Activated CD4-positive, alpha-beta T cell treated with anti-CD3 and anti-CD28 coated beads for 36 hours (primary cell): ENCODE measurements at regions not wholly inside any gene's neighbourhood (a gene's known extent, or its start where the extent isn't known, plus 50 kb on each side); places are given as distances from the start of the nearest gene placed in this dataset.

Source experiments
- ATAC-seq: fragments of 200-7000 bp; cut with Tn5 transposase; one replicate; pipeline ENCODE4 v1.10.0; 2021; ENCODE audit warnings: mild to moderate bottlenecking, moderate library complexity
- CTCF ChIA-PET: fragments of 350-600 bp; sonication (Branson Sonifier 250); formaldehyde crosslinking; loops from one replicate; lab custom pipeline; 2021; ENCODE audit warnings: antibody characterized with exemption; lab: Charles Lee
- POLR2A ChIA-PET: fragments of 350-600 bp; sonication (Branson Sonifier 250); formaldehyde crosslinking; loops from one replicate; lab custom pipeline; 2021; ENCODE audit warnings: antibody characterized with exemption, inconsistent platforms; lab: Charles Lee
- DNase-seq: peaks from one replicate; pipeline ENCODE4 v3.0.0-alpha.2; 2020
- H3K27ac Mint-ChIP-seq: one replicate; pipeline ENCODE4 v1.8.0; 2021; ENCODE audit warnings: mixed read lengths
- H3K27me3 Mint-ChIP-seq: one replicate; pipeline ENCODE4 v1.8.0; 2021; ENCODE audit warnings: mixed read lengths
- H3K36me3 Mint-ChIP-seq: one replicate; pipeline ENCODE4 v1.8.0; 2021; ENCODE audit warnings: low read depth, mixed read lengths
- H3K4me1 Mint-ChIP-seq: one replicate; pipeline ENCODE4 v1.8.0; 2021; ENCODE audit warnings: mixed read lengths
- H3K4me3 Mint-ChIP-seq: one replicate; pipeline ENCODE4 v1.8.0; 2021; ENCODE audit warnings: mild to moderate bottlenecking, moderate library complexity, mixed read lengths
- H3K9me3 Mint-ChIP-seq: one replicate; pipeline ENCODE4 v1.8.0; 2021; ENCODE audit warnings: low read depth, mixed read lengths
- intact Hi-C, 2 experiments: fragments of 100-400 bp; cut with DNase I in 1 of 2; cut with micrococcal nuclease in 1 of 2; formaldehyde crosslinking; loops; one replicate each; pipeline versions ENCODE4 v1.14.2 to v1.15.1; 2022 to 2024; cut with DNase I, micrococcal nuclease

GRCh38 chr10:130770018-130770630, 541.4 kb downstream of the TCERG1L start:
- ChIA-PET CTCF (no interaction called here), POLR2A (no interaction called here)
- intact Hi-C loops: no loop called here
- H3K27ac Mint-ChIP-seq: no peak overlapping the region
- DNase-seq (no peak), ATAC-seq (no peak)
- H3K27me3 Mint-ChIP-seq: peaks cover 2% of the 10 kb centered on the region
- no peak overlapping the region for H3K4me3 Mint-ChIP-seq
- H3K36me3 Mint-ChIP-seq: no peaks in the 10 kb centered on the region
- no peaks in the 10 kb centered on the region for H3K4me1 Mint-ChIP-seq
- peaks cover 9% of the 10 kb centered on the region for H3K9me3 Mint-ChIP-seq

GRCh38 chr10:130771491-130771946, 540.0 kb downstream of the TCERG1L start:
- ATAC-seq (no peak), DNase-seq (no peak)
- Mint-ChIP-seq H3K4me1 (no peaks in the 10 kb centered on the region), H3K9me3 (peaks cover 6% of the 10 kb centered on the region), H3K27ac (no peak overlapping the region), H3K4me3 (no peak overlapping the region), H3K27me3 (peaks cover 2% of the 10 kb centered on the region), H3K36me3 (no peaks in the 10 kb centered on the region)
- intact Hi-C loops: no loop called here
- ChIA-PET CTCF (no interaction called here), POLR2A (no interaction called here)

DNA sequence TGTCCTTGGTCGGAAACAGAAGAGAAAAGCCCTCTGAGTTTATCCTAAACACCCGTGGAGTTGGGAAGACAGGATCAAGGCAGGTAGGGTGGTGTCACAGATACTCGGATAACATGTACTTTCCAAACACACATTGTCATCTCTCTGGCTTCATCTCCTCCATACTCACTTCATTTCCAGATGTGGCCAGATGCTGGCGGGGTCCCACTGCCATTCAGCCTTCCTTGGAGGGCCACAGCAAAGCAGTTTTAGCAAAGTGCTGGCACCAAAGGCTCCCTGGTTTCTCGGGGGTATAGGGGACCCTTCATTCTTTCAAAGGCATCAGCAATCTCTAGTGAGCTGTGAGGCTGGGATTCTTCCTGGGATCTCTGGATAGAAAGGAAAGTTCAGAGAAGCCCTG, 539.5 kb downstream of the TCERG1L start:
- intact Hi-C loops: no loop called here
- H3K36me3 Mint-ChIP-seq: no peaks in the 10 kb centered on the region
- H3K27me3 Mint-ChIP-seq: peaks cover 2% of the 10 kb centered on the region
- POLR2A ChIA-PET: no interaction called here
- peaks cover 6% of the 10 kb centered on the region for H3K9me3 Mint-ChIP-seq
- DNase-seq (no peak), ATAC-seq (no peak)
- H3K27ac Mint-ChIP-seq: no peak overlapping the region
- CTCF ChIA-PET: no interaction called here
- no peak overlapping the region for H3K4me3 Mint-ChIP-seq
- no peaks in the 10 kb centered on the region for H3K4me1 Mint-ChIP-seq

- peaks cover 6% of the 10 kb centered on the region for H3K9me3 Mint-ChIP-seq
- DNase-seq (no peak), ATAC-seq (no peak)
- no peaks in the 10 kb centered on the region for H3K36me3 Mint-ChIP-seq
- intact Hi-C loops: no loop called here
- H3K27me3 Mint-ChIP-seq: peaks cover 2% of the 10 kb centered on the region
- ChIA-PET CTCF (interaction anchor here (0.5 kb wide), 1 partner anchor 816 kb away, joined by 6 read pairs; no protein-coding TSS in a partner anchor), POLR2A (no interaction called here)
- no peak overlapping the region for H3K27ac Mint-ChIP-seq
- H3K4me3 Mint-ChIP-seq: no peak overlapping the region
- H3K4me1 Mint-ChIP-seq: no peaks in the 10 kb centered on the region
Observed at GRCh38 chr10:130772676-130773075, 538.8 kb downstream of the TCERG1L start.

DNA sequence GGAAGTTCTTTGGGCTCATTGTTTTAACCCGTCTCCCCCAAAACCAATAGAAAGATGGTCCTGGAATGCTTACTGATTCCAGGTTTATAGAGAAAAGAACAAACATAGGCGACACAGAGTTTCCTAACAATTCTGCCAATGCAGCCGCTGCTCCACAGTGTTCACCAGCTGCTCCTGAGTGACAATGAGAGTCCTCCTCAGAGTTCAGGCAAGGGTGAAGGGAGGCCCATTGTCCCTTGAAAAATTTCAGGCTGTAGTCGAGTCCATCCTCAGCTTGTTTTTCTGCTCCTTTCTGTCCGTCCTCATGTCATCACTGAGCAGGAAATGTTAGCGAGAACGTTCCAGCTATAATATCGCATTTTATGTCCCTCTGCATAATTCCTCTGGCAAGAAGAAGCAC, 537.6 kb downstream of the TCERG1L start:
- ChIA-PET CTCF (no interaction called here), POLR2A (no interaction called here)
- intact Hi-C loops: no loop called here
- ATAC-seq (no peak), DNase-seq (no peak)
- Mint-ChIP-seq H3K9me3 (no peaks in the 10 kb centered on the region), H3K27me3 (peaks cover 2% of the 10 kb centered on the region), H3K36me3 (no peaks in the 10 kb centered on the region), H3K4me3 (no peak overlapping the region), H3K27ac (no peak overlapping the region), H3K4me1 (no peaks in the 10 kb centered on the region)

DNA sequence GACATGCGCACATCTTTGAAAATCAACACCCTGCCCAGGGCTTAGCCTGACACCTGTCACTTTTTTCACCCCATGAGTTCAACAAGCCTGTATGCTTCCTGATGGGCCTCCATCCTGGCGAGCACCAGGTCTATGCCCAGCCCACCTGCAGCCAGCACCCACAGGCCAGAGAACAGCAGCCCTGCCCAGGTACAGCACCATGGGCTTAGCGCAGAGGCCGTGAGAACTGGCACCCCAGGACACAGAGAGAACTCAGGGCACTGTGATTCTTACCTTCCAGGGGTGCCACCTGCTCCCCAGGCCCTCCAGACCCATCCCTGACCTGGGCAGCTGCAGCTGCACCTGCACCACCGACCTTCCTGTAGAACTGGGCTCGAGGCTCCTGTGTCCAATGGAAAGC, 536.6 kb downstream of the TCERG1L start:
- no peaks in the 10 kb centered on the region for H3K4me1 Mint-ChIP-seq
- H3K27me3 Mint-ChIP-seq: peaks cover 2% of the 10 kb centered on the region
- POLR2A ChIA-PET: no interaction called here
- intact Hi-C loops: no loop called here
- no peak overlapping the region for H3K4me3 Mint-ChIP-seq
- ATAC-seq: no peak
- DNase-seq: no peak
- H3K9me3 Mint-ChIP-seq: no peaks in the 10 kb centered on the region
- no peaks in the 10 kb centered on the region for H3K36me3 Mint-ChIP-seq
- CTCF ChIA-PET: no interaction called here
- H3K27ac Mint-ChIP-seq: no peak overlapping the region

GRCh38 chr10:130775311-130775710, 536.2 kb downstream of the TCERG1L start:
- Mint-ChIP-seq H3K9me3 (no peaks in the 10 kb centered on the region), H3K4me1 (no peaks in the 10 kb centered on the region), H3K27ac (no peak overlapping the region), H3K27me3 (peaks cover 2% of the 10 kb centered on the region), H3K4me3 (no peak overlapping the region), H3K36me3 (no peaks in the 10 kb centered on the region)
- ChIA-PET CTCF (no interaction called here), POLR2A (no interaction called here)
- ATAC-seq (no peak), DNase-seq (no peak)
- intact Hi-C loops: no loop called here

DNA sequence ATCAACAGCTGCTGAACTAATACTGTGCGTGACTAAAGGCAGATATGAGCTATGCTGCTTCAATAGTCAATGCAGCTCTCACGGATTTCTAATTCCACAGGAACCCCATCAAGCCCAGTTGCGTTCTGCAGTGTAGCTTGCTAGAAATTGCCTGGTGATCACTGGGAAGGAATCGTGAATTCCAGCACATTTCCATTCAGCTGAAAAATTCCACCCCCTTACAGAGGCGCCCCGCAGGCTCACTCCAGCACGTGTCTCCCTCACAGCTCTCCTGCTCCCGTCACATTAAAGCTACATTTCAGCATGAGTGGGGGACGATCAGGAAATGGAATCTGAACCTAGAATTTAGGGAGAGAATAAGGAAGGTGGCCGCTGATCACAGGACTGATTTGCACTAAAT, 534.8 kb downstream of the TCERG1L start:
- Mint-ChIP-seq H3K27me3 (peaks cover 2% of the 10 kb centered on the region), H3K9me3 (no peaks in the 10 kb centered on the region), H3K4me3 (no peak overlapping the region), H3K27ac (no peak overlapping the region), H3K4me1 (no peaks in the 10 kb centered on the region), H3K36me3 (no peaks in the 10 kb centered on the region)
- DNase-seq (no peak), ATAC-seq (no peak)
- CTCF ChIA-PET: interaction anchor here (0.6 kb wide), 1 partner anchor 13 kb away, joined by 3 read pairs; no protein-coding TSS in a partner anchor
- intact Hi-C loops: no loop called here
- POLR2A ChIA-PET: no interaction called here

- Mint-ChIP-seq H3K27ac (no peak overlapping the region), H3K4me3 (no peak overlapping the region), H3K9me3 (no peaks in the 10 kb centered on the region), H3K27me3 (peaks cover 2% of the 10 kb centered on the region), H3K36me3 (no peaks in the 10 kb centered on the region), H3K4me1 (no peaks in the 10 kb centered on the region)
- intact Hi-C loops: no loop called here
- CTCF ChIA-PET: no interaction called here
- ATAC-seq (no peak), DNase-seq (no peak)
- POLR2A ChIA-PET: no interaction called here
Observed at GRCh38 chr10:130777507-130778165, 533.9 kb downstream of the TCERG1L start.

DNA sequence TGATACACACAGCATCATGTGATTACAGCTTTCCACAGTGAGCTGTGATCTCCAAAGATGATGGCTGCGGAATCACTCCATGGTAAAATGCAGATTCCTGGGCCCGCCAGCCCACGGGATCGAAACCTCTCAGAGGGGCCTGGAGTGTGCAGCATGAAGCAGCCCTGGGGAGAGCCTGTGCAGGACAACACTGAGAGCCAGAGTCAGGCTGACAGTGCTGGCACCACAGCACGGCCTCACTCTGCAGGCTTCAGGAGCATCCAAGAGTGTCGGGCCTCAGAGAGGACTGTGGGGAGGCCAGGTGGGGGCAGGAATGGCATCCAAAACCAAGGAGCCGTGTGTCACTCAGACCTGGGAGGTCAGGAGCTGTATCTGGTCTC, 533.4 kb downstream of the TCERG1L start:
- intact Hi-C loops: no loop called here
- ATAC-seq (no peak), DNase-seq (no peak)
- H3K4me1 Mint-ChIP-seq: no peaks in the 10 kb centered on the region
- no peaks in the 10 kb centered on the region for H3K36me3 Mint-ChIP-seq
- ChIA-PET POLR2A (no interaction called here), CTCF (no interaction called here)
- H3K4me3 Mint-ChIP-seq: no peak overlapping the region
- no peak overlapping the region for H3K27ac Mint-ChIP-seq
- H3K9me3 Mint-ChIP-seq: no peaks in the 10 kb centered on the region
- no peaks in the 10 kb centered on the region for H3K27me3 Mint-ChIP-seq

GRCh38 chr10:130780763-130781162, 530.8 kb downstream of the TCERG1L start:
- ATAC-seq (no peak), DNase-seq (no peak)
- intact Hi-C loops: no loop called here
- no peaks in the 10 kb centered on the region for H3K9me3 Mint-ChIP-seq
- no peaks in the 10 kb centered on the region for H3K36me3 Mint-ChIP-seq
- H3K4me1 Mint-ChIP-seq: no peaks in the 10 kb centered on the region
- H3K4me3 Mint-ChIP-seq: no peak overlapping the region
- H3K27ac Mint-ChIP-seq: no peak overlapping the region
- CTCF ChIA-PET: no interaction called here
- H3K27me3 Mint-ChIP-seq: no peaks in the 10 kb centered on the region
- POLR2A ChIA-PET: no interaction called here

- H3K4me3 Mint-ChIP-seq: no peak overlapping the region
- no peak overlapping the region for H3K27ac Mint-ChIP-seq
- ChIA-PET CTCF (no interaction called here), POLR2A (no interaction called here)
- intact Hi-C loops: no loop called here
- ATAC-seq (no peak), DNase-seq (no peak)
- H3K4me1 Mint-ChIP-seq: no peaks in the 10 kb centered on the region
- H3K36me3 Mint-ChIP-seq: no peaks in the 10 kb centered on the region
- no peaks in the 10 kb centered on the region for H3K9me3 Mint-ChIP-seq
- H3K27me3 Mint-ChIP-seq: no peaks in the 10 kb centered on the region
Observed at GRCh38 chr10:130781206-130781605, 530.3 kb downstream of the TCERG1L start.
